ENCODE measurements at regions not wholly inside any gene's neighbourhood (a gene's known extent, or its start where the extent isn't known, plus 50 kb on each side); places are given as distances from the start of the nearest gene placed in this dataset.

DNA sequence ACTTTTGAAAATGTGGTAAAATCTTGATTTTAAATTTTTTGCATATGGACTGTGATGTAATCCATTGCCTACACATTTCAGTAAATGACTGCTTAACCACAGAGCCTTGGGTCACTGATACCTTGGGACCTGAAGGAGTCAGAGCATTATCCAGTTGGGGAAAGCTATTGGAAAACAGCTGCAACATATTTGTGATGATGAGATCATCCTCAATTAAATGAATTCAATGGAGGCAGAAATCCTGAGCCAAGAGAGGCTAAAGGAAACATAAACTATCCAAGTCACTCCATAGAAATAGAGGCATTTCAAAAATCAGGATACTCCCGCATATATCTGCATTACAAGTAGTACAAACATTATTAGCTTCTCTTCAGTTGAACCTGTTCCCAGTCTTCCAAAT is 99.8 kb upstream of the PRMT6 start:
- no peaks in the 10 kb centered on the region for H3K27me3 Mint-ChIP-seq (ENCODE audit: insufficient read depth, low read depth)
- TF ChIP-seq EZH2 (IDR thresholded peaks at IDR 0.05) = no peak
- TF ChIP-seq, protein P1, sequence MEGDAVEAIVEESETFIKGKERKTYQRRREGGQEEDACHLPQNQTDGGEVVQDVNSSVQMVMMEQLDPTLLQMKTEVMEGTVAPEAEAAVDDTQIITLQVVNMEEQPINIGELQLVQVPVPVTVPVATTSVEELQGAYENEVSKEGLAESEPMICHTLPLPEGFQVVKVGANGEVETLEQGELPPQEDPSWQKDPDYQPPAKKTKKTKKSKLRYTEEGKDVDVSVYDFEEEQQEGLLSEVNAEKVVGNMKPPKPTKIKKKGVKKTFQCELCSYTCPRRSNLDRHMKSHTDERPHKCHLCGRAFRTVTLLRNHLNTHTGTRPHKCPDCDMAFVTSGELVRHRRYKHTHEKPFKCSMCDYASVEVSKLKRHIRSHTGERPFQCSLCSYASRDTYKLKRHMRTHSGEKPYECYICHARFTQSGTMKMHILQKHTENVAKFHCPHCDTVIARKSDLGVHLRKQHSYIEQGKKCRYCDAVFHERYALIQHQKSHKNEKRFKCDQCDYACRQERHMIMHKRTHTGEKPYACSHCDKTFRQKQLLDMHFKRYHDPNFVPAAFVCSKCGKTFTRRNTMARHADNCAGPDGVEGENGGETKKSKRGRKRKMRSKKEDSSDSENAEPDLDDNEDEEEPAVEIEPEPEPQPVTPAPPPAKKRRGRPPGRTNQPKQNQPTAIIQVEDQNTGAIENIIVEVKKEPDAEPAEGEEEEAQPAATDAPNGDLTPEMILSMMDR (IDR thresholded peaks at IDR 0.05) = no peak
- no peak for TF ChIP-seq EZH2phosphoT487 (IDR thresholded peaks at IDR 0.05)
- Histone ChIP-seq H3F3A (ENCODE audit: low read depth) (no peaks in the 10 kb centered on the region), H4K20me1 (ENCODE audit: low read depth) (no peaks in the 10 kb centered on the region), H3K27ac (no peak overlapping the region), H3K9ac (no peak overlapping the region), H3K36me3 (no peaks in the 10 kb centered on the region), H3K4me2 (no peak overlapping the region), H3K9me3 (ENCODE audit: low read depth) (no peaks in the 10 kb centered on the region), H3K79me2 (ENCODE audit: low read depth) (no peaks in the 10 kb centered on the region), H3K4me3 (no peak overlapping the region), H3K27me3 (no peaks in the 10 kb centered on the region), H3K4me1 (peaks cover 9% of the 10 kb centered on the region), H2AFZ (replicated peaks) (no peak overlapping the region)
- no peaks in the 10 kb centered on the region for H3K9me3 Mint-ChIP-seq
- H3K27ac Mint-ChIP-seq = no peak overlapping the region
- no peak overlapping the region for H3K4me3 Mint-ChIP-seq
- no peaks in the 10 kb centered on the region for H3K36me3 Mint-ChIP-seq
- DNase-seq (ENCODE audit: low spot score) = no peak
- peaks cover 12% of the 10 kb centered on the region for H3K4me1 Mint-ChIP-seq

DNA sequence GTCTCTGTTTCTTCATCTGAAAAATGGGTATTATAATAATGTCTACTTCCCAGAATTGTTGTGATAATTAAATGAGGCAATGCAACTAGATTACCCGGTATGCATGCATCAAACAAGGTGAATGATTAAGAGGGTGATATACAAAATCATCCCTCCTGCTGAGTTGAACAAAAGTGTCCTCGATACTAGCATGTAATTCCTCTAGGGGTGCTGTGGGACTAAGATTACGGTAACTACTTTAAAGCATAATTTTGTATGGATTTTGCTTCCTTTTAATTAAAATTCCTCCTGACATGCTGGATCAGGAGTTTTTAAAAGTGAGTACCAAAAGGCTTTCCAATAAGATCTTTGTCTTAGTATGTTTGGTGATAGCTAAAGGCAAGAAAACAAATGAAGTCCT is 98.7 kb upstream of the PRMT6 start:
- no peak overlapping the region for H3K9ac ChIP-seq
- Mint-ChIP-seq H3K36me3 (no peaks in the 10 kb centered on the region), H3K27ac (no peak overlapping the region), H3K27me3 (ENCODE audit: insufficient read depth, low read depth) (no peaks in the 10 kb centered on the region), H3K4me3 (no peak overlapping the region), H3K9me3 (no peaks in the 10 kb centered on the region), H3K4me1 (peaks cover 12% of the 10 kb centered on the region)
- H3K27me3 ChIP-seq = no peaks in the 10 kb centered on the region
- no peak overlapping the region for H3K4me3 ChIP-seq
- H3K79me2 ChIP-seq (ENCODE audit: low read depth) = no peaks in the 10 kb centered on the region
- H2AFZ ChIP-seq (replicated peaks) = no peak overlapping the region
- TF ChIP-seq EZH2 (IDR thresholded peaks at IDR 0.05) = no peak
- TF ChIP-seq, protein P1 (IDR thresholded peaks at IDR 0.05) = peak; percentile 22
- no peak for DNase-seq (ENCODE audit: low spot score)
- H3K27ac ChIP-seq = no peak overlapping the region
- peaks cover 9% of the 10 kb centered on the region for H3K4me1 ChIP-seq
- H3K4me2 ChIP-seq = no peak overlapping the region
- no peaks in the 10 kb centered on the region for H3K36me3 ChIP-seq
- H3F3A ChIP-seq (ENCODE audit: low read depth) = no peaks in the 10 kb centered on the region
- no peaks in the 10 kb centered on the region for H3K9me3 ChIP-seq (ENCODE audit: low read depth)
- H4K20me1 ChIP-seq (ENCODE audit: low read depth) = no peaks in the 10 kb centered on the region

DNA sequence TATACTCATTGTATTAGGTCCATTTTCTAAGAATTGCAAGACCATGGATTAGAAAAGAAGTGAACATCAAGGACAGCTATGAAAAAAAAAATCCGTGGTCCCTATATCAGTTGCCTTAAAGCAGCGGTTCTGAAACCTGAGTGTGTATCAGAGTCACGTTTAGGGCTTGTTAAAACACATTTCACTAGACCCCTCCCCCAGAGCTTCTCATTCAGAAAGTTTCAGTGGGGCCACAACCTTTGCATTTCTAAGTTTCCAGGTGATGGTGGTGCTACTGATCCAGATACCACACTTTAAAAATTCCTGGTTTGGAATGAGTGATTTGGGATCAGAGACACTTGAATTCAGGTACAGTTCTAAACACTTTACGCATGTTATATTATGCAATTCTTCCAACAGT is 96.1 kb upstream of the PRMT6 start:
- Mint-ChIP-seq H3K27me3 (ENCODE audit: insufficient read depth, low read depth) (no peaks in the 10 kb centered on the region), H3K4me3 (no peak overlapping the region), H3K4me1 (no peaks in the 10 kb centered on the region), H3K9me3 (no peaks in the 10 kb centered on the region), H3K27ac (no peak overlapping the region), H3K36me3 (no peaks in the 10 kb centered on the region)
- TF ChIP-seq EZH2phosphoT487 (IDR thresholded peaks at IDR 0.05) (no peak), EZH2 (IDR thresholded peaks at IDR 0.05) (no peak)
- TF ChIP-seq, protein P1 (IDR thresholded peaks at IDR 0.05) = no peak
- Histone ChIP-seq H3K36me3 (no peaks in the 10 kb centered on the region), H3K4me1 (no peaks in the 10 kb centered on the region), H3K27me3 (no peaks in the 10 kb centered on the region), H3F3A (ENCODE audit: low read depth) (no peaks in the 10 kb centered on the region), H3K4me3 (no peak overlapping the region), H3K4me2 (no peak overlapping the region), H4K20me1 (ENCODE audit: low read depth) (no peaks in the 10 kb centered on the region), H3K27ac (no peak overlapping the region), H2AFZ (replicated peaks) (no peak overlapping the region), H3K9me3 (ENCODE audit: low read depth) (no peaks in the 10 kb centered on the region), H3K9ac (no peak overlapping the region), H3K79me2 (ENCODE audit: low read depth) (no peaks in the 10 kb centered on the region)
- DNase-seq (ENCODE audit: low spot score) = no peak

DNA sequence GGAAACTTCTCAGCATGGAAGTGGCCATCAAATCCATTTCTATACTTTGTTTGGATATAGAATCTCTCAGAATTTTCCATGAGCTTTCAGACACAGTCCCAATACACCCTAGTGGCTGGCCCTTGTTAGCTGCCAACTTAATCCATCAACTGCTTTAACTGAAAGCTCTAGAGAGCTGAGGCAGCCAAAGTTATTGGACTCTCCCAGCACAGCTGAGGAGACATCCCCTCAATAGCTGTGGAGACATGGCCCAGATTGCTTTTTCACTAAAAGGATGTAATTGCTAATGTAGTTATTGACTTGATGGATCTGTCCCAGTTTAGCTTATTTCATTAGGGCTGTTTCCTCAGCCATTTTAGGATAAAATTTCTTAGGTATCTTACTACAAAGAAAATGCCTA is 94.8 kb upstream of the PRMT6 start:
- Histone ChIP-seq H3F3A (ENCODE audit: low read depth) (no peaks in the 10 kb centered on the region), H3K4me1 (no peaks in the 10 kb centered on the region), H3K79me2 (ENCODE audit: low read depth) (no peaks in the 10 kb centered on the region), H3K4me3 (no peak overlapping the region), H3K36me3 (no peaks in the 10 kb centered on the region), H3K9ac (no peak overlapping the region), H3K9me3 (ENCODE audit: low read depth) (no peaks in the 10 kb centered on the region), H4K20me1 (ENCODE audit: low read depth) (no peaks in the 10 kb centered on the region), H3K27me3 (no peaks in the 10 kb centered on the region), H3K4me2 (no peak overlapping the region), H3K27ac (no peak overlapping the region), H2AFZ (replicated peaks) (no peak overlapping the region)
- TF ChIP-seq EZH2phosphoT487 (IDR thresholded peaks at IDR 0.05) (no peak), EZH2 (IDR thresholded peaks at IDR 0.05) (no peak)
- TF ChIP-seq, protein P1 (IDR thresholded peaks at IDR 0.05) = no peak
- no peaks in the 10 kb centered on the region for H3K36me3 Mint-ChIP-seq
- no peaks in the 10 kb centered on the region for H3K27me3 Mint-ChIP-seq (ENCODE audit: insufficient read depth, low read depth)
- H3K4me3 Mint-ChIP-seq = no peak overlapping the region
- H3K4me1 Mint-ChIP-seq = no peaks in the 10 kb centered on the region
- no peak for DNase-seq (ENCODE audit: low spot score)
- no peak overlapping the region for H3K27ac Mint-ChIP-seq
- no peaks in the 10 kb centered on the region for H3K9me3 Mint-ChIP-seq
